ENCODE measurements at regions not wholly inside any gene's neighbourhood (a gene's known extent, or its start where the extent isn't known, plus 50 kb on each side); places are given as distances from the start of the nearest gene placed in this dataset.

DNA sequence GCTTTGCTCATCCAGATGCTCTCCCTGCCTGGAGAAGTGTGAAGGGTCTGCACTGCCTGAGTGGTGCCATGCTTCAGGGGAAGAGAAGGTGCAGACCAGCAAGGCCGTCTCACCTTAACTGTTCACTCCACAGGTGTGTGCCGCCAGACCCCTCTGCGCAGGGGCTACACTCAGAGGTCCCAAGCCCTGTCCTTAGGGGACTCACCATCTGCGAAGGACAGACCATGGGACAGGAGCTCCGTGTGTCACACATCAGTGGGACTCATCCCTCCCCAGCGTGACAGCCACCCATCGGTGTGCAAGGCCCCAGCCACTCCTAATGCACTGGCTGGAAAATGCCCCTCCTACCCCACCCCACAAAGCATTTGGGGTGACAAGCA is 142.9 kb downstream of the OLFM1 start:
- Histone ChIP-seq H3K4me3 (ENCODE audit: low read length) (no peak overlapping the region), H3K4me1 (ENCODE audit: insufficient read depth, low read length) (no peaks in the 10 kb centered on the region), H3K27ac (ENCODE audit: low read depth, low read length) (no peak overlapping the region), H3K27me3 (ENCODE audit: insufficient read depth, low read length, poor library complexity, severe bottlenecking) (no peaks in the 10 kb centered on the region), H3K36me3 (ENCODE audit: insufficient read depth, low read length) (no peaks in the 10 kb centered on the region), H3K9me3 (ENCODE audit: low read length) (no peaks in the 10 kb centered on the region)
- no peaks in the 10 kb centered on the region for H3K36me3 Mint-ChIP-seq
- no peaks in the 10 kb centered on the region for H3K4me1 Mint-ChIP-seq
- peak in 1 of 5 donors; percentile 16 for DNase-seq
- ChIA-PET CTCF (no interaction called here), POLR2A (no interaction called here)
- peaks cover 0 to 10% of the 10 kb centered on the region in 2 donors for H3K27me3 Mint-ChIP-seq
- H3K9me3 Mint-ChIP-seq: peaks cover 0 to 18% (median 6%) of the 10 kb centered on the region in 5 donors
- H3K4me3 Mint-ChIP-seq: no peak overlapping the region
- no peak overlapping the region for H3K27ac Mint-ChIP-seq

DNA sequence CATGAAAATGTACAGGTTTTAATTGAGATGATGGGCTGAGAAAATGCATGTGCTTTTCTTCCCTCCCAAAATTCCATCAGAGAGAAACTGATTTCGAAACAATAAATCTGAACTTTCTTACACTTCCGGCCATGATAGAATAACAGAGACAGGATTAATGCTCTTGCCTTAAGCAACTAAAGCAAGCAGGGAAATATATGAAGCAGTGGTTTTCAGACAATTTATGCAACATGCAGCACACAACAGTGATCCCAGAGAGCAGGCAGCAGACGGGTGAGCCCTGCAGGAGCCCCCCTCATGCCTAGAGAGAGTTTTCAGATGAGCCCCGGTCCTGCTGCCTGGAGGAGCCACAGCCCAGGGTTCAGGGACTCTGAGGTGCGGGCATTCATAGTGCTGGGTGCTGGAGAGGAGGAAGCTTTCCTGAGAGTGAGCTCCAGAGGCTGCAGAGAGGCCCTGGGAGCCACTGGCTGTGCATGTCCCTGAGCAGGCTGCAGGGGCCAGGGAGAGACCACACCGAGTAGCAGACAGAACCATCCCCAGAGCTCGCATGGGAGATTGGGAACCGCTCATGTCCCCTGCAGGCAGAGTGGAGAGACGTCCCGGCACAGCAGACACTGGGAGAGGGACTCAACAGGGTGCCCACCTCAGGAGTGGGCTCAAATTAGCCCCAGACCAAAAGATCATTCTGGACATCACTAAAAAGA is 143.5 kb downstream of the OLFM1 start:
- H3K4me3 Mint-ChIP-seq: no peak overlapping the region
- no peak overlapping the region for H3K4me3 ChIP-seq (ENCODE audit: low read length)
- ChIA-PET CTCF (no interaction called here), POLR2A (no interaction called here)
- H3K36me3 Mint-ChIP-seq: no peaks in the 10 kb centered on the region
- peaks cover 0 to 10% of the 10 kb centered on the region in 2 donors for H3K27me3 Mint-ChIP-seq
- no peaks in the 10 kb centered on the region for H3K27me3 ChIP-seq (ENCODE audit: insufficient read depth, low read length, poor library complexity, severe bottlenecking)
- H3K4me1 Mint-ChIP-seq: no peaks in the 10 kb centered on the region
- no peak overlapping the region for H3K27ac ChIP-seq (ENCODE audit: low read depth, low read length)
- no peaks in the 10 kb centered on the region for H3K9me3 ChIP-seq (ENCODE audit: low read length)
- H3K4me1 ChIP-seq (ENCODE audit: insufficient read depth, low read length): no peaks in the 10 kb centered on the region
- no peaks in the 10 kb centered on the region for H3K36me3 ChIP-seq (ENCODE audit: insufficient read depth, low read length)
- H3K27ac Mint-ChIP-seq: no peak overlapping the region
- peaks cover 0 to 18% (median 6%) of the 10 kb centered on the region in 5 donors for H3K9me3 Mint-ChIP-seq
- DNase-seq: peak in 1 of 5 donors; percentile 35

DNA sequence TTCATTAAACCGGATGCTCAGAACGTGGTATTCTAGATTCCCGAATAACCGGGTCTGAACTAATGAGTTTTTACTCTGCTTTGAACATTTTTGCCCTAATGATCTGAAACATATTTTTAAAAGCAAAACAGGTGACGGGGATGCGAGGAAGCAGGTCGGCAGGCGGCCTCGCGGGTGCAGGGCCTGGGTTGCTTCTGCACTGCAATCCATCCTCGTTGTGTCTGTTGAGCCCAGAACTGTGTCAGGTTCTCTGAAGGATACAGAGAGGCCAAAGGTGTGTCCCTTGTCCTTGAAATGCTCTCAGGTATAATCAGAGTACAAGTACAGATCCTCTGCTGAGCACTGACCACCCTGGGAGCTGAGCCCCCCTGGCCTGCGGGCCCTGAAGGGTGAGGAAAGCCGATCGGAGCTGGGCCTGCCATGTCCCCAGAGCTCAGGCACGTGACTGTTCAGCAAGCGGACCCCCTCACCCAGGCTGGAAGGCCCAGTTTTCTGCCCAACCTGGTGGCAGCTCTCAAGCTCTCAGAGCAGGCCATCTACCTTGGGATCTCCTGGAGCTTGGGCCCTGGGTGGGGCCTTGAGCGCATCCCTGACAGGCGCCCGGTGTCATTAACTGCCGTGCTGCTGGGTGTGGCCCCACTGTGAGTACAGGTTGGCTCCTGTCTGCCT is 151.8 kb downstream of the OLFM1 start:
- peaks cover 0 to 5% (median 0%) of the 10 kb centered on the region in 5 donors for H3K9me3 Mint-ChIP-seq
- Histone ChIP-seq H3K27ac (ENCODE audit: low read depth, low read length) (no peak overlapping the region), H3K27me3 (ENCODE audit: insufficient read depth, low read length, poor library complexity, severe bottlenecking) (no peaks in the 10 kb centered on the region), H3K9me3 (ENCODE audit: low read length) (no peaks in the 10 kb centered on the region), H3K36me3 (ENCODE audit: insufficient read depth, low read length) (no peaks in the 10 kb centered on the region), H3K4me3 (ENCODE audit: low read length) (no peak overlapping the region), H3K4me1 (ENCODE audit: insufficient read depth, low read length) (no peaks in the 10 kb centered on the region)
- peaks cover 0 to 4% of the 10 kb centered on the region in 2 donors for H3K27me3 Mint-ChIP-seq
- peak overlapping the region in 1 of 8 donors; percentile 43 for H3K27ac Mint-ChIP-seq
- DNase-seq: peak in 1 of 5 donors; percentile 33
- no peaks in the 10 kb centered on the region for H3K36me3 Mint-ChIP-seq
- H3K4me1 Mint-ChIP-seq: no peaks in the 10 kb centered on the region
- ChIA-PET CTCF (no interaction called here), POLR2A (no interaction called here)
- no peak overlapping the region for H3K4me3 Mint-ChIP-seq

- DNase-seq: peak in 1 of 5 donors; percentile 28
- Mint-ChIP-seq H3K4me1 (no peaks in the 10 kb centered on the region), H3K27ac (no peak overlapping the region), H3K9me3 (peaks cover 0 to 1% (median 0%) of the 10 kb centered on the region in 5 donors), H3K27me3 (peaks cover 0 to 4% of the 10 kb centered on the region in 2 donors), H3K36me3 (no peaks in the 10 kb centered on the region), H3K4me3 (no peak overlapping the region)
- Histone ChIP-seq H3K27ac (ENCODE audit: low read depth, low read length) (no peak overlapping the region), H3K4me1 (ENCODE audit: insufficient read depth, low read length) (no peaks in the 10 kb centered on the region), H3K4me3 (ENCODE audit: low read length) (no peak overlapping the region), H3K27me3 (ENCODE audit: insufficient read depth, low read length, poor library complexity, severe bottlenecking) (no peaks in the 10 kb centered on the region), H3K9me3 (ENCODE audit: low read length) (no peaks in the 10 kb centered on the region), H3K36me3 (ENCODE audit: insufficient read depth, low read length) (no peaks in the 10 kb centered on the region)
- POLR2A ChIA-PET: no interaction called here
- CTCF ChIA-PET: no interaction called here
Measured at GRCh38 chr9:135239769-135240141, 152.3 kb downstream of the OLFM1 start.

- H3K9me3 Mint-ChIP-seq: no peaks in the 10 kb centered on the region
- H3K27ac Mint-ChIP-seq: peak overlapping the region in 1 of 8 donors; percentile 71
- ChIA-PET POLR2A (no interaction called here), CTCF (no interaction called here)
- Histone ChIP-seq H3K9me3 (ENCODE audit: low read length) (no peaks in the 10 kb centered on the region), H3K4me3 (ENCODE audit: low read length) (no peak overlapping the region), H3K27ac (ENCODE audit: low read depth, low read length) (no peak overlapping the region), H3K4me1 (ENCODE audit: insufficient read depth, low read length) (no peaks in the 10 kb centered on the region), H3K36me3 (ENCODE audit: insufficient read depth, low read length) (no peaks in the 10 kb centered on the region), H3K27me3 (ENCODE audit: insufficient read depth, low read length, poor library complexity, severe bottlenecking) (no peaks in the 10 kb centered on the region)
- H3K4me1 Mint-ChIP-seq: no peaks in the 10 kb centered on the region
- peaks cover 5 to 6% of the 10 kb centered on the region in 2 donors for H3K27me3 Mint-ChIP-seq
- DNase-seq: peak in 1 of 5 donors; percentile 12
- no peak overlapping the region for H3K4me3 Mint-ChIP-seq
- no peaks in the 10 kb centered on the region for H3K36me3 Mint-ChIP-seq
Measured at GRCh38 chr9:135240222-135240621, 152.8 kb downstream of the OLFM1 start.

DNA sequence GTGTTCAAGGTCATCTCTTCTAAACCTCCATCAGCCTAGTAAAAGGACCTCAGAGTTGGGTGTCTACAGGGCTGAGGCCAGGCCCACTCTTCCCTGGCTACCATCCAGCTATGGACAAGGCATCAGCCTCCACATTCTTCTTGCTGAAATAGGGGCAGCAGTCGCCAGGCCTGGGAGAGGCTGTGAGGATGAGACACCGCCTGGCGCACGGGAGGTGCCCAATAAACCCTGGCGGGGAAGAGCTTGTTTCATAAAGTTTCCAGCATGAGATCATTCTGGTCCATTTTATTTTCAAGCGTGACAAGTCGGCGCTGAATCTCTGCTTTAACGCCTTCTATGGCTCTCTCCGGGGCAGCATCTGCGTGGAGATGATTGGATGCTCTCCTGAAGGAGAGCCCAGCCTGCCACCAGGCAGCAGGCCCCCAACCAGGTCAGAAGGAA is 153.4 kb downstream of the OLFM1 start:
- Mint-ChIP-seq H3K4me3 (no peak overlapping the region), H3K27me3 (peaks cover 8 to 9% of the 10 kb centered on the region in 2 donors), H3K27ac (no peak overlapping the region), H3K4me1 (no peaks in the 10 kb centered on the region), H3K36me3 (no peaks in the 10 kb centered on the region), H3K9me3 (no peaks in the 10 kb centered on the region)
- Histone ChIP-seq H3K4me3 (ENCODE audit: low read length) (no peak overlapping the region), H3K27me3 (ENCODE audit: insufficient read depth, low read length, poor library complexity, severe bottlenecking) (no peaks in the 10 kb centered on the region), H3K9me3 (ENCODE audit: low read length) (no peaks in the 10 kb centered on the region), H3K36me3 (ENCODE audit: insufficient read depth, low read length) (no peaks in the 10 kb centered on the region), H3K4me1 (ENCODE audit: insufficient read depth, low read length) (no peaks in the 10 kb centered on the region), H3K27ac (ENCODE audit: low read depth, low read length) (no peak overlapping the region)
- POLR2A ChIA-PET: no interaction called here
- CTCF ChIA-PET: no interaction called here
- DNase-seq: peak in 1 of 5 donors; percentile 33

DNA sequence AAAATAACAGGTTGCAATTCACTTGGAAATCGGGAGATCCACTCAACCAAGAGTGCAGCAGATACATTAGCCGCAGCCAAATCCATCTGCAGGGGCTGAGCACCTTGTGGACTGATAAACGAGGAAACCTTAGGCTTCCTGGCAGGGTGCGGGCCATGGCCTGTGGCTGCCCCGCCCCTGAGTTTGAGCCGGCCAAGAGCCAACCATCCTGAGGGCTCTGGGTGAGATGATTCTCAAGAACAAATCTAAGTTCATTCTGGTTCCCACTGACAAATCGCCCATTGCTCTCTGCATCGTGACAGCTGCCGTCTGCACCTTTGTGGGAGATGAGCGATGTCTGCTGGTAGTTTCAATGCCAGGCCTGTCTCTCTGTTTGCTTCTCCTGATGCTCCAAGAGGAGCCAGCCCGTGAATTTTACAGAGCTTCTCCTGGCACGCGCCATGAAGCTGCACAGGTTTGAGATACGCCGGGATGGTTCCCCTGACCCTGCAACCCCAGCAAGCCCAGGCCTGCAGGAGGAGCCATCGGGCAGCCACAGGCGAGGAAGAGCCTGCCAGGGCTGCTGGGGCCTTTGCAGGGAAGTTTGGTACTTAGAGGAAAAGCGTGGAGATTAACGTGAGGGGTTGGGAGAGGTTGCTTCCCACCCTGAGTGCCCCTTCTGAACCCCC is 154.0 kb downstream of the OLFM1 start:
- Histone ChIP-seq H3K9me3 (ENCODE audit: low read length) (no peaks in the 10 kb centered on the region), H3K4me1 (ENCODE audit: insufficient read depth, low read length) (no peaks in the 10 kb centered on the region), H3K36me3 (ENCODE audit: insufficient read depth, low read length) (no peaks in the 10 kb centered on the region), H3K4me3 (ENCODE audit: low read length) (no peak overlapping the region), H3K27me3 (ENCODE audit: insufficient read depth, low read length, poor library complexity, severe bottlenecking) (no peaks in the 10 kb centered on the region), H3K27ac (ENCODE audit: low read depth, low read length) (no peak overlapping the region)
- ChIA-PET POLR2A (no interaction called here), CTCF (no interaction called here)
- H3K27me3 Mint-ChIP-seq: peaks cover 14% of the 10 kb centered on the region in 2 donors
- no peak overlapping the region for H3K4me3 Mint-ChIP-seq
- no peaks in the 10 kb centered on the region for H3K4me1 Mint-ChIP-seq
- H3K27ac Mint-ChIP-seq: no peak overlapping the region
- H3K36me3 Mint-ChIP-seq: no peaks in the 10 kb centered on the region
- peak in 1 of 5 donors; percentile 33 for DNase-seq
- H3K9me3 Mint-ChIP-seq: no peaks in the 10 kb centered on the region

- POLR2A ChIA-PET: no interaction called here
- no peak overlapping the region for H3K27ac Mint-ChIP-seq
- H3K4me3 Mint-ChIP-seq: no peak overlapping the region
- Histone ChIP-seq H3K36me3 (ENCODE audit: insufficient read depth, low read length) (no peaks in the 10 kb centered on the region), H3K27me3 (ENCODE audit: insufficient read depth, low read length, poor library complexity, severe bottlenecking) (no peaks in the 10 kb centered on the region), H3K27ac (ENCODE audit: low read depth, low read length) (no peak overlapping the region), H3K9me3 (ENCODE audit: low read length) (no peaks in the 10 kb centered on the region), H3K4me1 (ENCODE audit: insufficient read depth, low read length) (no peaks in the 10 kb centered on the region), H3K4me3 (ENCODE audit: low read length) (no peak overlapping the region)
- no peaks in the 10 kb centered on the region for H3K36me3 Mint-ChIP-seq
- CTCF ChIA-PET: no interaction called here
- no peaks in the 10 kb centered on the region for H3K4me1 Mint-ChIP-seq
- peaks cover 14 to 16% of the 10 kb centered on the region in 2 donors for H3K27me3 Mint-ChIP-seq
- DNase-seq: peak in 1 of 5 donors; percentile 15
- no peaks in the 10 kb centered on the region for H3K9me3 Mint-ChIP-seq
Measured at GRCh38 chr9:135242049-135242396, 154.6 kb downstream of the OLFM1 start.
